ENCODE measurements at regions not wholly inside any gene's neighbourhood (a gene's known extent, or its start where the extent isn't known, plus 50 kb on each side); places are given as distances from the start of the nearest gene placed in this dataset.

- POLR2A ChIA-PET = no interaction called here
- CTCF ChIA-PET = no interaction called here
Measured at GRCh38 chr6:156016186-156016976, 560.7 kb upstream of the NOX3 start.

DNA sequence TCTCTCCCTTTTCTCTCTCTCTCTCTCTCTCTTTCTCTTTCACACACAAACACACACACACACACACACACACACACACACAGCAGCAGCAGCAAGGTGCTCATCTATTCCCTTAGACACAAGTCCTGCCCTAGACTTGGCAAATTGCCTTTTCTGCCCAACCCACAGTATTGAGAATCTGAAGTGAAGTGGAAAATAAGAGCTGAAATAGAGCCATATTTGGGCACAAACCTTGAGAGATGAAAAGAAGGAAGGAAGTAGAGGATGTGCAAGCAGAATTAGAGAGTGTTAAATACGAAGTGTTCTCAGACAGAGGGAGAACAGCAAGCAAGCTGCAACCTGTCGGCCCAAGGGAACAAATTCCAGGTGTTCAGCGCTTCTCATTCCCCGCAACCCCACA is 557.5 kb upstream of the NOX3 start:
- H3K27me3 ChIP-seq (ENCODE audit: control insufficient read depth, insufficient read depth, low read length) = no peaks in the 10 kb centered on the region
- CTCF ChIA-PET = no interaction called here
- POLR2A ChIA-PET = no interaction called here
- TF ChIP-seq, protein P1, sequence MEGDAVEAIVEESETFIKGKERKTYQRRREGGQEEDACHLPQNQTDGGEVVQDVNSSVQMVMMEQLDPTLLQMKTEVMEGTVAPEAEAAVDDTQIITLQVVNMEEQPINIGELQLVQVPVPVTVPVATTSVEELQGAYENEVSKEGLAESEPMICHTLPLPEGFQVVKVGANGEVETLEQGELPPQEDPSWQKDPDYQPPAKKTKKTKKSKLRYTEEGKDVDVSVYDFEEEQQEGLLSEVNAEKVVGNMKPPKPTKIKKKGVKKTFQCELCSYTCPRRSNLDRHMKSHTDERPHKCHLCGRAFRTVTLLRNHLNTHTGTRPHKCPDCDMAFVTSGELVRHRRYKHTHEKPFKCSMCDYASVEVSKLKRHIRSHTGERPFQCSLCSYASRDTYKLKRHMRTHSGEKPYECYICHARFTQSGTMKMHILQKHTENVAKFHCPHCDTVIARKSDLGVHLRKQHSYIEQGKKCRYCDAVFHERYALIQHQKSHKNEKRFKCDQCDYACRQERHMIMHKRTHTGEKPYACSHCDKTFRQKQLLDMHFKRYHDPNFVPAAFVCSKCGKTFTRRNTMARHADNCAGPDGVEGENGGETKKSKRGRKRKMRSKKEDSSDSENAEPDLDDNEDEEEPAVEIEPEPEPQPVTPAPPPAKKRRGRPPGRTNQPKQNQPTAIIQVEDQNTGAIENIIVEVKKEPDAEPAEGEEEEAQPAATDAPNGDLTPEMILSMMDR (IDR thresholded peaks at IDR 0.05; ENCODE audit: insufficient read depth, low read depth, low read length) = no peak
- H3K4me3 ChIP-seq (ENCODE audit: low read depth, low read length) = no peak overlapping the region
- no peaks in the 10 kb centered on the region for H3K36me3 ChIP-seq (ENCODE audit: control insufficient read depth, insufficient read depth, low read length)
- no peak for DNase-seq (ENCODE audit: low read depth)

More at GRCh38 chr6:156016186-156016976, 560.7 kb upstream of the NOX3 start:
- H3K36me3 ChIP-seq (ENCODE audit: control insufficient read depth, insufficient read depth, low read length) = no peaks in the 10 kb centered on the region
- H3K27me3 ChIP-seq (ENCODE audit: control insufficient read depth, insufficient read depth, low read length) = no peaks in the 10 kb centered on the region
- no peak for DNase-seq (ENCODE audit: low read depth)
- TF ChIP-seq, protein P1 (IDR thresholded peaks at IDR 0.05; ENCODE audit: insufficient read depth, low read depth, low read length) = no peak
- H3K4me3 ChIP-seq (ENCODE audit: low read depth, low read length) = no peak overlapping the region

DNA sequence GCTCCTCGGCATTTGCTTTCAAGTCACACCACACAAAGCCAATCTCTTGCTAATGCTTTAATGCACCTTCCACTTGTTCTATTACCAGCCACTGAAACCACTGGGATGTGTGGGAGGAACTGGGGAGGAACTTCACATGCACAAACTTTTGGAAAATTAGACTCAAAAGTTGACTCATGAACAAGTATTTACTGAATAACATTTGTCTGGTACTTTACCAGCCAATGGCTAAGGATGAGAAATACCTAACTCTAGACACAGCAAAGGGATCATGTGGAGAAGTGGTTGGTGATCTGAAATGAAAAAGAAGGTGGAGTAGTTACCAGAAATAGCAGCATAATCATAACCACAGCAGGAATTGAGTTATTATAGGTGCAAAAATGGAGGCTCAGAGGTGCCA is 554.0 kb upstream of the NOX3 start:
- ChIA-PET CTCF (no interaction called here), POLR2A (no interaction called here)
- no peaks in the 10 kb centered on the region for H3K27me3 ChIP-seq (ENCODE audit: control insufficient read depth, insufficient read depth, low read length)
- DNase-seq (ENCODE audit: low read depth) = no peak
- TF ChIP-seq, protein P1 (IDR thresholded peaks at IDR 0.05; ENCODE audit: insufficient read depth, low read depth, low read length) = no peak
- no peak overlapping the region for H3K4me3 ChIP-seq (ENCODE audit: low read depth, low read length)
- H3K36me3 ChIP-seq (ENCODE audit: control insufficient read depth, insufficient read depth, low read length) = no peaks in the 10 kb centered on the region

DNA sequence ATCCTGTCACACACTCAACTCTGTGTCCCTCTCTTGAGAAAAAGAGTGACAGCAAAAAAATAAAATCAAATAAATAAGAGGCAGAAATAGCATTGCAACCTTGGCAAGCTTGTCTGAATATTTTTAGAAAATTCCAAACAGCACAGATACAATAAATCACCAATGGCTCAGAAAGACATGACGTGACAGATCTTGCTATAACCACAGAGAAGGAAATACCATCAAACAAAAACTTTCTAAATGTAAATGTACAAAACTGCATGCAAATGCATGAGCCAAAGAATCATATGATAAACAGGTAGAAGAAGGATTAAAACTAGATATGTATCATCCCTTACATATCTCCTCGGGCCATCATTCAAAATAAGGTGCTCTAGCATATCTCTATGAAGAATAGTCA is 549.2 kb upstream of the NOX3 start:
- POLR2A ChIA-PET = no interaction called here

GRCh38 chr6:155996151-155996550 is 540.5 kb upstream of the NOX3 start:
- H3K27me3 ChIP-seq (ENCODE audit: control insufficient read depth, insufficient read depth, low read length) = no peaks in the 10 kb centered on the region
- CTCF ChIA-PET = no interaction called here
- TF ChIP-seq, protein P1 (IDR thresholded peaks at IDR 0.05; ENCODE audit: insufficient read depth, low read depth, low read length) = no peak
- DNase-seq (ENCODE audit: low read depth) = no peak
- H3K36me3 ChIP-seq (ENCODE audit: control insufficient read depth, insufficient read depth, low read length) = no peaks in the 10 kb centered on the region
- H3K4me3 ChIP-seq (ENCODE audit: low read depth, low read length) = no peak overlapping the region
- POLR2A ChIA-PET = no interaction called here

More for the DNA sequence above, 549.2 kb upstream of the NOX3 start:
- CTCF ChIA-PET = no interaction called here
- Histone ChIP-seq H3K27me3 (ENCODE audit: control insufficient read depth, insufficient read depth, low read length) (no peaks in the 10 kb centered on the region), H3K4me3 (ENCODE audit: low read depth, low read length) (no peak overlapping the region), H3K36me3 (ENCODE audit: control insufficient read depth, insufficient read depth, low read length) (no peaks in the 10 kb centered on the region)
- TF ChIP-seq, protein P1 (IDR thresholded peaks at IDR 0.05; ENCODE audit: insufficient read depth, low read depth, low read length) = no peak
- no peak for DNase-seq (ENCODE audit: low read depth)
